Smooth muscle cell (in vitro differentiated cells): ENCODE measurements at regions not wholly inside any gene's neighbourhood (a gene's known extent, or its start where the extent isn't known, plus 50 kb on each side); places are given as distances from the start of the nearest gene placed in this dataset.

Experiments used
- DNase-seq: peaks from one replicate; lab custom pipeline; 2025; ENCODE audit not compliant: unreplicated experiment; lab: John Stamatoyannopoulos, UW
- H2AFZ ChIP-seq: fragments of 200-600 bp; sonication (generic); 2 replicates; pipeline ENCODE4 v1.6.0; 2016; ENCODE audit warnings: antibody characterized with exemption, low read depth, mild to moderate bottlenecking
- H3F3A ChIP-seq: fragments of 200-600 bp; sonication (generic); 2 replicates; pipeline ENCODE4 v1.6.0; 2017; ENCODE audit warnings: antibody characterized with exemption, low read depth
- H3K27ac ChIP-seq: fragments of 200-600 bp; sonication (generic); 2 replicates; pipeline ENCODE4 v1.5.1; 2016; ENCODE audit warnings: low read depth, mild to moderate bottlenecking
- H3K27me3 ChIP-seq: fragments of 200-600 bp; sonication (generic); 2 replicates; pipeline ENCODE4 v1.6.1; 2016; ENCODE audit warnings: low read depth, mild to moderate bottlenecking
- H3K36me3 ChIP-seq: fragments of 200-600 bp; sonication (generic); 2 replicates; pipeline ENCODE4 v1.5.1; 2016; ENCODE audit warnings: low read depth
- H3K4me1 ChIP-seq: fragments of 200-600 bp; sonication (generic); 2 replicates; pipeline ENCODE4 v1.5.1; 2016; ENCODE audit warnings: low read depth
- H3K4me2 ChIP-seq: fragments of 200-600 bp; sonication (generic); 2 replicates; pipeline ENCODE4 v1.6.0; 2016; ENCODE audit warnings: mild to moderate bottlenecking
- H3K4me3 ChIP-seq: fragments of 200-600 bp; sonication (generic); 2 replicates; pipeline ENCODE4 v1.5.1; 2016; ENCODE audit warnings: mild to moderate bottlenecking
- H3K79me2 ChIP-seq: fragments of 200-600 bp; sonication (generic); 2 replicates; pipeline ENCODE4 v1.6.0; 2016; ENCODE audit warnings: low read depth, mild to moderate bottlenecking
- H3K9ac ChIP-seq: fragments of 200-600 bp; sonication (generic); 2 replicates; pipeline ENCODE4 v1.6.0; 2016; ENCODE audit warnings: low read depth
- H3K9me3 ChIP-seq: fragments of 200-600 bp; sonication (generic); replicated peaks from 2 replicates; pipeline ENCODE4 v1.5.1; 2016; ENCODE audit warnings: low read depth
- H4K20me1 ChIP-seq: fragments of 200-600 bp; sonication (generic); 2 replicates; pipeline ENCODE4 v1.6.0; 2016; ENCODE audit warnings: low read depth
- CTCF ChIP-seq: fragments of 200-600 bp; sonication (generic); IDR thresholded peaks from 2 replicates; pipeline ENCODE4 v1.5.1; 2017; ENCODE audit warnings: borderline replicate concordance, mild to moderate bottlenecking, antibody characterized with exemption; ENCODE audit not compliant: insufficient read depth, poor library complexity, severe bottlenecking
- WGBS: methylation state at CpG from one replicate; pipeline ENCODE4 v1.1.7; 2016; ENCODE audit warnings: low lambda C conversion rate; 5-methylcytosine and 5-hydroxymethylcytosine counted together

DNA sequence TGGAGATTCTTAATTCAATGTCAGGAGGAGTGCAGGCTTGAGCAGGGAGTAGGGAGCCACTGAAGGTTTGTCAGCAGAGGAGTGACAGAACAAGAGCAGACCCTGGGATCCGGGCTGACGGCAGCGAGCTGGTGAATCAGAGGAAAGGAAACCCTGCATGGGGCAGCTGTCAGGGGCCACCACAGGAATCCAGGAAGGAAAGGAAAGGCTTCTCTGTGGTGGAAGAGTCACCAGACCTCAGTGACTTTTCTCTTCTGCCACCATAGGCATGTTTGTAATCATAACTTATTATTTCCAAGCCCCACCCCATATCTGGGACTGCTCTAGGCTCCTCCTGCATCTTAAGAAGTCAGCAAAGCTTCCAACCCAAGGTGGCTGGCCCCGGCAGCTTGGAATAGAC, 150.9 kb downstream of the BCOR start:
- Histone ChIP-seq H3K4me2 (no peak overlapping the region), H3K79me2 (no peaks in the 10 kb centered on the region), H4K20me1 (no peaks in the 10 kb centered on the region), H3K27me3 (no peaks in the 10 kb centered on the region), H3K36me3 (no peaks in the 10 kb centered on the region), H3K9ac (peak overlapping the region; percentile 25), H3K9me3 (no peaks in the 10 kb centered on the region), H2AFZ (no peak overlapping the region), H3F3A (no peaks in the 10 kb centered on the region), H3K27ac (peak overlapping the region; percentile 80), H3K4me3 (no peak overlapping the region), H3K4me1 (no peaks in the 10 kb centered on the region)
- TF ChIP-seq CTCF, result no peak
- DNase-seq, result peak; percentile 21
- WGBS, result 9% methylated on average over 4 of the region's 4 CpGs

DNA sequence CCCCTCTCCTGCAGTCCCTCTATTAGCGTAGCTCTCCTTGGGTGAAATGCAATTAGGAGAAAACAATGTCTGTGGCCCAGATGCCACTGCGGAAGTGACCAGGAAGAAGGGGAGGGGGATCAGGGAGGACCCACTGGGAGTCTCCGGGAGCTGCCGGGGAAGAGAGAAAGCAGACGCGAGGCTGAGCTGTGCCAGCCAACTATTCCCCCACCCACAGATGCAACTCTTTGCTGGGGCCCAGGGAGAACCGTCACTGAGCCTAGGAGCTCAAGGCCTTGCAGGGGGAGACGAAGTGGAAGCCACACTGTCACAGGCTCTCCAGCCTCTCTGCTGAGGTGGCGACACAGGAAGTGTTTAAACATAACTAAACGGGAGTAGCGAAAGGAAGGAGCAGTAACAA, 149.2 kb downstream of the BCOR start:
- H3K36me3 ChIP-seq, result no peaks in the 10 kb centered on the region
- 19% methylated on average over 11 of the region's 11 CpGs for WGBS
- no peak for DNase-seq

DNA sequence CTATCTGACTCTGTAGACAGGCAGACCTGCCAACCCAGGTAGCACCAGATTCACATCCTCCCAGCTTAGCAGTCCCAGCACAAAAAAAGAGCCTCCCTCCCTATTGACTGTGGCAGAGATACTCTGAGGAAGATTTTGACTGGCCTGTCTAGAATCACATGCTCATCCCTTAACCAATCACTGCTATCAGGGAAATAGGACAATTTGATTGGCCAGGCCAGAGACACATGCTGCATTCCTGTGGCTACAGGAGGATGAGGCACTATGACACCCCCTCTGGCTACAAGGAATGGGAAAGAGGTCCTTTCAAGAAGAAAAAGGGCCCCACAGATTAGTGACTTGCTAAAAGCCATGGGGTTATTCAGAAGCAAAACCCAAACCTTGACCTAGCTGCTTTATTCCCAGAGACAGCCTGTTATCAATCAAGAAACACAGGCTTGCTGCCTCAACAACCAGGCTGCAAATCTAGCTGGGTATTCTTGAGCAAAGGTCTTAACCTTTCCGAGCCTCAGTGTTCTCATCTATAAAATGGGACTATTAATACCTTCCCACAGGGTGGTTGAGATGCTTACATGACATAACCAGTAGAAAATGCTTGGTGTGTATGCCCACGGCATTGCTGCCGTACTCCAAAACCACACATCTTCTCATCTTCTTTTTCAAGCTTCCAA, 147.6 kb downstream of the BCOR start:
- no peak for DNase-seq
- Histone ChIP-seq H3K27ac (no peak overlapping the region), H3K36me3 (no peaks in the 10 kb centered on the region), H3K9me3 (no peaks in the 10 kb centered on the region), H3K9ac (no peak overlapping the region), H3K4me1 (no peaks in the 10 kb centered on the region), H3K27me3 (no peaks in the 10 kb centered on the region), H4K20me1 (no peaks in the 10 kb centered on the region), H2AFZ (no peak overlapping the region), H3K4me2 (no peak overlapping the region), H3K4me3 (no peak overlapping the region), H3K79me2 (no peaks in the 10 kb centered on the region), H3F3A (no peaks in the 10 kb centered on the region)
- WGBS, result 86% methylated on average over 3 of the region's 3 CpGs
- TF ChIP-seq CTCF, result no peak

More for the DNA sequence above, 149.2 kb downstream of the BCOR start:
- H3K27ac ChIP-seq, result peak overlapping the region; percentile 80
- H2AFZ ChIP-seq, result peak overlapping the region; percentile 90
- no peaks in the 10 kb centered on the region for H3K27me3 ChIP-seq
- no peaks in the 10 kb centered on the region for H4K20me1 ChIP-seq
- H3K4me2 ChIP-seq, result peak overlapping the region; percentile 27
- no peak for TF ChIP-seq CTCF
- no peaks in the 10 kb centered on the region for H3K9me3 ChIP-seq
- no peaks in the 10 kb centered on the region for H3K4me1 ChIP-seq
- no peak overlapping the region for H3K9ac ChIP-seq
- H3K4me3 ChIP-seq, result no peak overlapping the region
- no peaks in the 10 kb centered on the region for H3F3A ChIP-seq
- H3K79me2 ChIP-seq, result no peaks in the 10 kb centered on the region

DNA sequence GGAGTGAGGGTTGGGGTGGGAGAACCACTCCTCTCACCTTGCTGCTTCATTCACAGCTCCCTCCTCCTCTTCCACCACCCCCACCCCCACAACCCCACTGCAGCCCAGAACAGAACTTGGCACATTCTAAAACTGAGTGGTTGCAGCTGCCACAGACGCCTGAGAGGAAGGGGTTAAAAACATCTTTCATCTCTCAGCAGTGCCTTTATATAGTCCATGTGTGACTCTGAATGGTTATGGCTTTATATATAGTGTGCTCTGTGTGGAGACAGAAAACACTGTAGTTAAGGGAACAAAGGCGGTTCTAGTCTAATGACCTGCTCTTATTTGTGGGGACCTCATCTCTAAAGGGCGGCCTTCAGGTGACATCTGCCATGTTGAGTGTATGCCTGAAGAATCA, 144.8 kb downstream of the BCOR start:
- Histone ChIP-seq H3F3A (no peaks in the 10 kb centered on the region), H3K4me3 (no peak overlapping the region), H3K27me3 (no peaks in the 10 kb centered on the region), H3K4me2 (no peak overlapping the region), H3K79me2 (no peaks in the 10 kb centered on the region), H3K27ac (no peak overlapping the region), H3K9ac (no peak overlapping the region), H3K4me1 (no peaks in the 10 kb centered on the region), H3K9me3 (no peaks in the 10 kb centered on the region), H2AFZ (no peak overlapping the region), H4K20me1 (no peaks in the 10 kb centered on the region), H3K36me3 (no peaks in the 10 kb centered on the region)
- 87% methylated on average over 3 of the region's 3 CpGs for WGBS
- no peak for TF ChIP-seq CTCF
- no peak for DNase-seq
